ENCODE measurements at regions not wholly inside any gene's neighbourhood (a gene's known extent, or its start where the extent isn't known, plus 50 kb on each side); places are given as distances from the start of the nearest gene placed in this dataset.

DNA sequence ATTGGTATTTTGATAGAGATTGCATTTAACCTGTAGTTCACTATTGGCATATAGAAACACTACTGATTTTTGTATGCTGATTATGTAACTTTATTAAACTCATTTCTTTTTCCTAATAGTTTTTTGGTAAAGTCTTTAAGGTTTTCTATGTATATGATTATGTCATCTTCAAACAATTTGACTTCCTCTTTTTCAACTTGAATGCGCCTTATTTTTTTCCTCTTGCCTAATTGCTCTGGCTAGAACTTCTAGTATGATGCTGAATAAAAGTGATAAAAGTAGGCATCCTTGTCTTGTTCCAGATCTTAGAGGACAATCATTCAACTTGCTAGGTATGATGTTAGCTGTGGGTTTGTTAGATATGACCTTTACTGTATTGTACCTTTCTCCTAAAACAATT, 1034.9 kb downstream of the PCDH9 start:
- TF ChIP-seq, protein P1, sequence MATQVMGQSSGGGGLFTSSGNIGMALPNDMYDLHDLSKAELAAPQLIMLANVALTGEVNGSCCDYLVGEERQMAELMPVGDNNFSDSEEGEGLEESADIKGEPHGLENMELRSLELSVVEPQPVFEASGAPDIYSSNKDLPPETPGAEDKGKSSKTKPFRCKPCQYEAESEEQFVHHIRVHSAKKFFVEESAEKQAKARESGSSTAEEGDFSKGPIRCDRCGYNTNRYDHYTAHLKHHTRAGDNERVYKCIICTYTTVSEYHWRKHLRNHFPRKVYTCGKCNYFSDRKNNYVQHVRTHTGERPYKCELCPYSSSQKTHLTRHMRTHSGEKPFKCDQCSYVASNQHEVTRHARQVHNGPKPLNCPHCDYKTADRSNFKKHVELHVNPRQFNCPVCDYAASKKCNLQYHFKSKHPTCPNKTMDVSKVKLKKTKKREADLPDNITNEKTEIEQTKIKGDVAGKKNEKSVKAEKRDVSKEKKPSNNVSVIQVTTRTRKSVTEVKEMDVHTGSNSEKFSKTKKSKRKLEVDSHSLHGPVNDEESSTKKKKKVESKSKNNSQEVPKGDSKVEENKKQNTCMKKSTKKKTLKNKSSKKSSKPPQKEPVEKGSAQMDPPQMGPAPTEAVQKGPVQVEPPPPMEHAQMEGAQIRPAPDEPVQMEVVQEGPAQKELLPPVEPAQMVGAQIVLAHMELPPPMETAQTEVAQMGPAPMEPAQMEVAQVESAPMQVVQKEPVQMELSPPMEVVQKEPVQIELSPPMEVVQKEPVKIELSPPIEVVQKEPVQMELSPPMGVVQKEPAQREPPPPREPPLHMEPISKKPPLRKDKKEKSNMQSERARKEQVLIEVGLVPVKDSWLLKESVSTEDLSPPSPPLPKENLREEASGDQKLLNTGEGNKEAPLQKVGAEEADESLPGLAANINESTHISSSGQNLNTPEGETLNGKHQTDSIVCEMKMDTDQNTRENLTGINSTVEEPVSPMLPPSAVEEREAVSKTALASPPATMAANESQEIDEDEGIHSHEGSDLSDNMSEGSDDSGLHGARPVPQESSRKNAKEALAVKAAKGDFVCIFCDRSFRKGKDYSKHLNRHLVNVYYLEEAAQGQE (IDR thresholded peaks at IDR 0.05; ENCODE audit: low read depth): no peak
- TF ChIP-seq EGR1 (IDR thresholded peaks at IDR 0.05) (no peak), RAD21 (IDR thresholded peaks at IDR 0.05; ENCODE audit: low read depth) (no peak), CEBPB (IDR thresholded peaks at IDR 0.05) (no peak), CREB1 (IDR thresholded peaks at IDR 0.05; ENCODE audit: low read depth) (no peak), EP300 (IDR thresholded peaks at IDR 0.05; ENCODE audit: borderline replicate concordance) (no peak), NFIC (IDR thresholded peaks at IDR 0.05) (no peak), TAF1 (IDR thresholded peaks at IDR 0.05; ENCODE audit: low read depth) (no peak), TEAD4 (IDR thresholded peaks at IDR 0.05) (no peak), FOXM1 (IDR thresholded peaks at IDR 0.05; ENCODE audit: borderline replicate concordance, low read depth) (no peak), TCF12 (IDR thresholded peaks at IDR 0.05; ENCODE audit: low read depth) (no peak), YY1 (IDR thresholded peaks at IDR 0.05; ENCODE audit: low read depth) (no peak), ZBTB7A (IDR thresholded peaks at IDR 0.05; ENCODE audit: low read depth) (no peak)
- TF ChIP-seq, protein P2, sequence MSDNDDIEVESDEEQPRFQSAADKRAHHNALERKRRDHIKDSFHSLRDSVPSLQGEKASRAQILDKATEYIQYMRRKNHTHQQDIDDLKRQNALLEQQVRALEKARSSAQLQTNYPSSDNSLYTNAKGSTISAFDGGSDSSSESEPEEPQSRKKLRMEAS (IDR thresholded peaks at IDR 0.05): no peak
- TF ChIP-seq, protein P3, sequence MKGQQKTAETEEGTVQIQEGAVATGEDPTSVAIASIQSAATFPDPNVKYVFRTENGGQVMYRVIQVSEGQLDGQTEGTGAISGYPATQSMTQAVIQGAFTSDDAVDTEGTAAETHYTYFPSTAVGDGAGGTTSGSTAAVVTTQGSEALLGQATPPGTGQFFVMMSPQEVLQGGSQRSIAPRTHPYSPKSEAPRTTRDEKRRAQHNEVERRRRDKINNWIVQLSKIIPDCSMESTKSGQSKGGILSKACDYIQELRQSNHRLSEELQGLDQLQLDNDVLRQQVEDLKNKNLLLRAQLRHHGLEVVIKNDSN (IDR thresholded peaks at IDR 0.05): no peak

DNA sequence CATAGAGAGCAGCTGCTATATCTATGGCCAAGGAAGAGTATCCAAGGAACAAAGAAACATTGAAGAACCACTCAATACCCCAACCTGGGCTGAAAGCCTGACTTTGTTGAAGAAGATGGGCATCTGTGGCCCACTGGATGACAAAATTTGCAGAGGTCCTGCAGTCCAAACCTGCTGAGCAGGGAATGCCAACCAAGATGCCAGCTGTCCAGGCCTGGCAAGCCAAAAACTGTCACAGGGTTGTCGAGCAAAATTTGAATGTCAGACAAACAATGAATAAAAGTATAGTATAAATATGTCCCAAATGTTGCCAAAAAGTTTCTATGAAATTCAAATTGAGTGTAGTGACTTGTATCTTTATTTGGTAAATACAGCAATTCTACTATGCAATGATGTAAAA, 1040.2 kb downstream of the PCDH9 start:
- TF ChIP-seq TAF1 (IDR thresholded peaks at IDR 0.05; ENCODE audit: low read depth) (no peak), FOXM1 (IDR thresholded peaks at IDR 0.05; ENCODE audit: borderline replicate concordance, low read depth) (no peak), TCF12 (IDR thresholded peaks at IDR 0.05; ENCODE audit: low read depth) (no peak), TEAD4 (IDR thresholded peaks at IDR 0.05) (no peak), EGR1 (IDR thresholded peaks at IDR 0.05) (no peak), CEBPB (IDR thresholded peaks at IDR 0.05) (no peak), NFIC (IDR thresholded peaks at IDR 0.05) (no peak), CREB1 (IDR thresholded peaks at IDR 0.05; ENCODE audit: low read depth) (no peak), YY1 (IDR thresholded peaks at IDR 0.05; ENCODE audit: low read depth) (no peak), EP300 (IDR thresholded peaks at IDR 0.05; ENCODE audit: borderline replicate concordance) (no peak), RAD21 (IDR thresholded peaks at IDR 0.05; ENCODE audit: low read depth) (no peak), ZBTB7A (IDR thresholded peaks at IDR 0.05; ENCODE audit: low read depth) (no peak)
- TF ChIP-seq, protein P1 (IDR thresholded peaks at IDR 0.05; ENCODE audit: low read depth): no peak
- TF ChIP-seq, protein P2 (IDR thresholded peaks at IDR 0.05): no peak
- TF ChIP-seq, protein P3 (IDR thresholded peaks at IDR 0.05): no peak

GRCh38 chr13:66180836-66181235, 1049.3 kb downstream of the PCDH9 start:
- TF ChIP-seq TAF1 (IDR thresholded peaks at IDR 0.05; ENCODE audit: low read depth) (no peak), ZBTB7A (IDR thresholded peaks at IDR 0.05; ENCODE audit: low read depth) (no peak), EGR1 (IDR thresholded peaks at IDR 0.05) (no peak), TCF12 (IDR thresholded peaks at IDR 0.05; ENCODE audit: low read depth) (no peak), RAD21 (IDR thresholded peaks at IDR 0.05; ENCODE audit: low read depth) (no peak), CREB1 (IDR thresholded peaks at IDR 0.05; ENCODE audit: low read depth) (no peak), FOXM1 (IDR thresholded peaks at IDR 0.05; ENCODE audit: borderline replicate concordance, low read depth) (no peak), NFIC (IDR thresholded peaks at IDR 0.05) (no peak), CEBPB (IDR thresholded peaks at IDR 0.05) (no peak)
- TF ChIP-seq, protein P1 (IDR thresholded peaks at IDR 0.05; ENCODE audit: low read depth): no peak
- TF ChIP-seq, protein P2 (IDR thresholded peaks at IDR 0.05): no peak
- TF ChIP-seq, protein P3 (IDR thresholded peaks at IDR 0.05): no peak

DNA sequence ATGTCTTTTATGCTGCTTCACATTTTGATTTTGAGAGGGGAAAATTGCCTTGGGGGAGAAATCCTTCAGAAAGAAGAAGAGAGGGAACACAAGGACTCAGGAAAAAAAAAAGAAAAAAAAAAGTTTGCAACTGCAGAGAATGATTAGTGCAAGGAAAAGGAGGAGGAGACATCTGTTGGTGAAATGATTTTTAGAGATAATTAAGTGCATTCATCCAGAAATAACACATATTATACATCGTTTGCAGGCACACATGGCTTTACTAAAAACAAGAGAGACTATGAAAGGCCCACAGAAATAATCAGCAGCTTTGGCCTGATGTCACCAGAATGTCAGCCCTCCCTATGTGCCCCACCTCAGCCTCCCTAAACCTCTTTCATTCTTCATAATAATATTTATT, 1058.2 kb downstream of the PCDH9 start:
- no peak for TF ChIP-seq NFIC (IDR thresholded peaks at IDR 0.05)
- TF ChIP-seq CREB1 (IDR thresholded peaks at IDR 0.05; ENCODE audit: low read depth): no peak
- no peak for TF ChIP-seq RAD21 (IDR thresholded peaks at IDR 0.05; ENCODE audit: low read depth)
- no peak for TF ChIP-seq EGR1 (IDR thresholded peaks at IDR 0.05)
- TF ChIP-seq, protein P3 (IDR thresholded peaks at IDR 0.05): no peak
- TF ChIP-seq ZBTB7A (IDR thresholded peaks at IDR 0.05; ENCODE audit: low read depth): no peak
- TF ChIP-seq EP300 (IDR thresholded peaks at IDR 0.05; ENCODE audit: borderline replicate concordance): no peak
- TF ChIP-seq FOXM1 (IDR thresholded peaks at IDR 0.05; ENCODE audit: borderline replicate concordance, low read depth): no peak
- TF ChIP-seq, protein P1 (IDR thresholded peaks at IDR 0.05; ENCODE audit: low read depth): no peak
- TF ChIP-seq TCF12 (IDR thresholded peaks at IDR 0.05; ENCODE audit: low read depth): no peak
- TF ChIP-seq TEAD4 (IDR thresholded peaks at IDR 0.05): no peak
